ENCODE measurements at regions not wholly inside any gene's neighbourhood (a gene's known extent, or its start where the extent isn't known, plus 50 kb on each side); places are given as distances from the start of the nearest gene placed in this dataset.

DNA sequence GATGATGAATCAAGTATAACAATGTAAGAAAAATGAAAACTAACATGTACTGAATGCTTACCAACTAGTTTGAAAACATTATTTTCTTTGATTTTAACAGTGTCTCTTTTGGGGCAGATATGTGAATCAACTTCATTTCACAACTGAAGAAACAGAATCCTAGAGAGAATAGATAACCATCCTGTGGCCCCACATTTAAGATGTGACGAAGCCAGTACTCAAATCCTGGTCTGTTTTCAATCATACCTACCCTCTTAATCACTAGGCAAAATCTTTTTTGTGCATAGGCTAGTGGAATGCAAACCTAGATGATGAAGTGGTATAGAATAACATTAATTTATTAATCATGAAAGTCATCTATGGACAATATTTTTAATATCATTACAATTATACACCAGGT is 371.6 kb upstream of the EPHA7 start:
- Histone ChIP-seq H3K27me3 (no peaks in the 10 kb centered on the region), H3K27ac (no peak overlapping the region), H3K9me3 (no peaks in the 10 kb centered on the region), H3K4me3 (replicated peaks in 1 of 3) (no peak overlapping the region), H3K4me1 (no peaks in the 10 kb centered on the region), H3K36me3 (no peaks in the 10 kb centered on the region)
- intact Hi-C loops (cut with DNase I): no loop called here
- 81 to 84% methylated on average over 1 of the region's 1 CpG for WGBS, 2 donors
- no peak for DNase-seq
- TF ChIP-seq, protein P1, sequence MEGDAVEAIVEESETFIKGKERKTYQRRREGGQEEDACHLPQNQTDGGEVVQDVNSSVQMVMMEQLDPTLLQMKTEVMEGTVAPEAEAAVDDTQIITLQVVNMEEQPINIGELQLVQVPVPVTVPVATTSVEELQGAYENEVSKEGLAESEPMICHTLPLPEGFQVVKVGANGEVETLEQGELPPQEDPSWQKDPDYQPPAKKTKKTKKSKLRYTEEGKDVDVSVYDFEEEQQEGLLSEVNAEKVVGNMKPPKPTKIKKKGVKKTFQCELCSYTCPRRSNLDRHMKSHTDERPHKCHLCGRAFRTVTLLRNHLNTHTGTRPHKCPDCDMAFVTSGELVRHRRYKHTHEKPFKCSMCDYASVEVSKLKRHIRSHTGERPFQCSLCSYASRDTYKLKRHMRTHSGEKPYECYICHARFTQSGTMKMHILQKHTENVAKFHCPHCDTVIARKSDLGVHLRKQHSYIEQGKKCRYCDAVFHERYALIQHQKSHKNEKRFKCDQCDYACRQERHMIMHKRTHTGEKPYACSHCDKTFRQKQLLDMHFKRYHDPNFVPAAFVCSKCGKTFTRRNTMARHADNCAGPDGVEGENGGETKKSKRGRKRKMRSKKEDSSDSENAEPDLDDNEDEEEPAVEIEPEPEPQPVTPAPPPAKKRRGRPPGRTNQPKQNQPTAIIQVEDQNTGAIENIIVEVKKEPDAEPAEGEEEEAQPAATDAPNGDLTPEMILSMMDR (IDR thresholded peaks at IDR 0.05): no peak
- no peak for TF ChIP-seq POLR2A (IDR thresholded peaks at IDR 0.05)

DNA sequence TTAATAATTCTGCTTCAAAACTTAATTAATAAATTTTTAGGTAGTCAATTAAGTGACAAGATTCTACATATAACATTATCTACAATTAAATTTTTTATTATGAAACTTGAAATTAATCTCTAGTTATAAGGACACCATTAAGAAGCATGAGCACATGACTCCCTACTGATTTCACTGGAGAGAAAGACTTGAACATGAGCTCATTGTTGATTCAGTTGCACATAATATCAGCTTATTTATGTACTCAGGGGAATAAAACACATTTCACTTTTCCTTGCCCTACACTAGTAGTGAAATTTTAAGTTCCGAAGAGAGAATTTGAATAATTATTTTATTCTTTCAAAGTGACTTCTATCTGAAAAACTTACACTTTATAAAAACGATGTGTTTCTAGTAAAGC is 370.2 kb upstream of the EPHA7 start:
- 76 to 77% methylated on average over 2 of the region's 2 CpGs for WGBS, 2 donors
- H3K27ac ChIP-seq: no peak overlapping the region
- no peaks in the 10 kb centered on the region for H3K36me3 ChIP-seq
- H3K4me1 ChIP-seq: no peaks in the 10 kb centered on the region
- DNase-seq: no peak
- intact Hi-C loops (cut with DNase I): no loop called here
- H3K9me3 ChIP-seq: no peaks in the 10 kb centered on the region
- no peak overlapping the region for H3K4me3 ChIP-seq (replicated peaks in 1 of 3)
- H3K27me3 ChIP-seq: no peaks in the 10 kb centered on the region
- no peak for TF ChIP-seq POLR2A (IDR thresholded peaks at IDR 0.05)
- TF ChIP-seq, protein P1 (IDR thresholded peaks at IDR 0.05): no peak

DNA sequence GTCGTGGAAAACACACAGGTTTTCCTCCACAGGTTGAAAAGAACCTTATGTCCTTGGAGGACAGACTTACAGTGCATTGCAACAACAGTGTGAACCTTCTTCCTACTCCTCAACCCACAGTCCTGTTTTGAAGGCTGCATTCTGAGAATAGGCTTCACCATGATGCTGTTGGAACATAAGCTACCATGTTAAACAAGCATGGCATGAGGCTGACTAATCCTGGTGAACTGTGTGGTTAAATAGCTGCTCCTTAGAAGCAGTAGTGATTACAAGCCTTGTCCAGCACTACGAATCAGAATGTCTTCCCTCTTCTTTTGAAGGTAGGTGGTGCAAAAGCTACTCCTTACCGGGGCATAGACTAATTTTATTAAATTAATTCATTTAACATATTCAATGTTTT is 368.5 kb upstream of the EPHA7 start:
- Histone ChIP-seq H3K27me3 (no peaks in the 10 kb centered on the region), H3K4me3 (replicated peaks in 1 of 3) (no peak overlapping the region), H3K9me3 (no peaks in the 10 kb centered on the region), H3K36me3 (no peaks in the 10 kb centered on the region), H3K4me1 (no peaks in the 10 kb centered on the region), H3K27ac (no peak overlapping the region)
- TF ChIP-seq POLR2A (IDR thresholded peaks at IDR 0.05): no peak
- TF ChIP-seq, protein P1 (IDR thresholded peaks at IDR 0.05): no peak
- WGBS, 2 donors: 85 to 89% methylated on average over 3 of the region's 3 CpGs
- intact Hi-C loops (cut with DNase I): no loop called here
- no peak for DNase-seq

DNA sequence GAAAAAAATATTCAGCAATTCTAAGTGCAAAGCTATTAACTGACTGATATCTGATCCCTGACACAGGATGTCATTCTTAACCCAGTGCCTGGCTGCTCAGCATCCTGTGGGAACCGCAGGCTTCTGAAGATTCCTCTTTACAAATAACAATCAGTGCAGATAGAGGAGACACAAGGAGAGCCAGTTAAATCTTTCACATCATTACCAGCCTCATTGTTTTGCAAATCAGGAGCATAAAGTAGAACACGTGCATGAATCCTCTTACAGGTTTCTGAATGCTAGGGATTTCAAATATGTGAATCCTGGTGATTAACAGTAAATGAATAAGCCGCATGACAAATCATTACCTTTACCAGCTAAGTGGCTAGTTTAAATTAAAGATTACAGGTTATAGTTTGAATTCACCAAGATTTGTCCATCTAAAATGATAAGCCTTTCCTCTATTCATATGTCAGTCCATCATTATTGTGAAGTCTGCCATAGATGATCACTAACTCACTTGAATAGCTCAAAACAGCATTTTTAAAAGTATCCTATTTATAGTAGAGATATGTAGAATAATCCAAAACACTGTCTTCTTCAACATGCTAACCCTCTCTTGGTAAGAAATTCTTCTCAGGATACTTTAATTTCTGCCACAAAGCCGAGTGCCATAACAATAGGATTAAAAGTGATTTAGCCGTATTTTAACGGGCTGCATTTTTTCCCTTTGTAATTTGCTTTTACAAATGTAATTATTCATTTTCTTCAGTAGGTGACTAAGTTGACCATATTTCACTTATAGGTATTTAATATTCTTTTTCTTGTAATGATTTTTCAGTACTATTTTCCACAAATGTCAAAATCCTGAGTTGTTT is 367.3 kb upstream of the EPHA7 start:
- no peak overlapping the region for H3K4me3 ChIP-seq (replicated peaks in 1 of 3)
- no peak overlapping the region for H3K27ac ChIP-seq
- intact Hi-C loops (cut with DNase I): no loop called here
- DNase-seq: no peak
- no peaks in the 10 kb centered on the region for H3K27me3 ChIP-seq
- no peaks in the 10 kb centered on the region for H3K36me3 ChIP-seq
- no peaks in the 10 kb centered on the region for H3K4me1 ChIP-seq
- TF ChIP-seq, protein P1 (IDR thresholded peaks at IDR 0.05): no peak
- no peak for TF ChIP-seq POLR2A (IDR thresholded peaks at IDR 0.05)
- no peaks in the 10 kb centered on the region for H3K9me3 ChIP-seq
- WGBS, 2 donors: 66 to 67% methylated on average over 6 of the region's 6 CpGs

DNA sequence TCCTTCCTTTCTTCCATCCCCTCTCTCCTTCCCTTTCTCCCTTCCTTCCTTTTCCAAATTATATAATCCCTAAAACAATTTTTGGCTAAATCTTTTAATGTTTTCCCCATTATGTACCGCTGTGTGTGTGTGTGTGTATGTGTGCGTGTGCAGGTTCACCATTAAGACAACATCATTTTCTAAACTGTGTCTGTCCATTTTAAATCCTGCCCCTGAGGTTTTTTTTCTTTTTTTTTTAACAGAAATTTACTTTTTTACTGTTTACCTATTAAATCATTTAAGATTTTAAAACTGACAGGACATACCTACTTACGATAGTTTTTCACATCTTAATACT is 366.3 kb upstream of the EPHA7 start:
- intact Hi-C loops (cut with DNase I): no loop called here
- no peak overlapping the region for H3K27ac ChIP-seq
- DNase-seq: no peak
- TF ChIP-seq, protein P1 (IDR thresholded peaks at IDR 0.05): no peak
- no peak for TF ChIP-seq POLR2A (IDR thresholded peaks at IDR 0.05)
- H3K4me1 ChIP-seq: no peaks in the 10 kb centered on the region
- H3K27me3 ChIP-seq: no peaks in the 10 kb centered on the region
- no peaks in the 10 kb centered on the region for H3K36me3 ChIP-seq
- 88 to 92% methylated on average over 3 of the region's 3 CpGs for WGBS, 2 donors
- no peak overlapping the region for H3K4me3 ChIP-seq (replicated peaks in 1 of 3)
- no peaks in the 10 kb centered on the region for H3K9me3 ChIP-seq

All from thyroid gland (tissue), 4 donors.